NK-92 treated with Interleukin-12 subunit alpha and Interleukin-12 subunit beta, amount 100 ng/mL, for 24 hours (cell line): ENCODE measurements at regions not wholly inside any gene's neighbourhood (a gene's known extent, or its start where the extent isn't known, plus 50 kb on each side); places are given as distances from the start of the nearest gene placed in this dataset.

Source experiments
- DNase-seq: peaks from one replicate; lab custom pipeline; 2025; lab: John Stamatoyannopoulos, UW

- DNase-seq = no peak
Measured at GRCh38 chr11:81756864-81757595, 976.6 kb downstream of the FAM181B start.

DNA sequence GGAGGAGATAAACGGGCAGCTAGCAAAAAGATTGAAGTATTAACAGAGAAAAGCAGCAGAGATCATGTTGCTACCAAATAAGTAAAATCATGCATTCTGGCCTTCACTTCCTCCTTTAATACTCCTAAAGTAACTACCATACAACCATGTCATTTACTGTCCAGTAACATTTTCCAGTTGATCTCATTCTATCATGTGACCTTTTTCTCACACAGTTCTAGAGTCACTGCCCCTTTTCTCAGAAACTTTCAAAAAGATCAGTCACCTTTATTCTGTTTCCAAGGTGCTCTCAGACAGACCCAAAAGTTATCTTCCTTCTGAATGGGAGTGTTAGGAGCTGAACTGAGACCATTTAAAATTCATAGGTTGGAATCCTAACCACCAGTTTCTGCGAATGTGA is 984.4 kb downstream of the FAM181B start:
- DNase-seq = no peak

DNA sequence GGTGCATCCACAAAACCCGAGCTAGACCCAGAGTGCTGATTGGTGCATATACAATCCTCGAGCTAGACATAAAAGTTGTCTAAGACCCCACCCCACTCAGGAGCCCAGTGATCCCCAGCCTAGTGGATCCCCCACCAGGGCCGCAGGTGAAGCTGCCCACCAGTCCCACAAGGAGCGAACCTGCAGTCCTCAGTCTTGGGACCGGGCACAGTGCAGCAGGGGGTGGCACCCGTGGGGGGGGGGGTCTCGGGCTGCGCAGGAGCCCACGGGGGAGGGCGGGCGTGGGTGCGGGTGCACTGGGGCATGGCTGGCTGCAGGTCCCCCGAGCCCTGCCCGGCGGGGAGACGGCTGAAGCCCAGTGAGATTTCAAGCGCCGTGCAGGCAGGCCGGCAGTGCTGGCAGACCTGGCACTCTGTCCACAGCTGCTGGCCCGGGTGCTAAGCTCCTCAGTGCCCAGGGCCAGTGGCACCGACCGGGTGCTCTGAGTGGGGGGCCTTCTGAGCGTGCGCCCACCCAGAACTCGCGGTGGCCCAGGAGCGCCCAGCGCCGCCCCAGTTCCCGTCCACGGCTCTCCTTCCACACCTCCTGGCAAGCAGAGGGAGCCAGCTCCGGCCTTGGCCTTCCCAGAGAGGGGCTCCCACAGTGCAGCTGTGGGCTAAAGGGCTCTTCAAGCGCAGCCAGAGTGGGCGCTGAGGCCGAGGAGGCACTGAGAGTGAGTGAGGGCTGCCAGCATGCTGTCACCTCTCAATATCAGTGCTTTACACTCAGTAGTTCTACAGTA is 989.1 kb downstream of the FAM181B start:
- DNase-seq = no peak

- DNase-seq = no peak
Measured at GRCh38 chr11:81725701-81726100, 1008.0 kb downstream of the FAM181B start.

GRCh38 chr11:81717695-81718094 is 1016.0 kb downstream of the FAM181B start:
- DNase-seq = no peak

DNA sequence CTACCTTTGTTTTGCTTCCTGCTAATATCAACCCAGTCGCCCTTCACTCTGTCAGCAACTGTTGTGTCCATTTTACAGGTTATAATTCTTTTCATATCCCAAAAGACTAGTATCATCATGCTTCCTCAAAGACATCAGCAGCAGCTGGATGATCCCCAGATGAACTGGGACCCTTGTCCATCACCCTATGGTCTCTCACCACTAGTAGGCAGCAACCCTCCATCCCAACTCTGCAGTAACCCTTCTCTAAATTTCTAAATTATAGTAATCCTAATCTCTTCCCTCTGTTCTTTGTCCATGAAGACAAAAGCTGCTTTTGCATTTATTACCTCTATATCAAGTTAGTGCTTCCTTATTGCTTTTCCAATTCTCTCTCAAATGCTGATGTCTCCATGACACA is 1025.8 kb downstream of the FAM181B start:
- DNase-seq = no peak

DNA sequence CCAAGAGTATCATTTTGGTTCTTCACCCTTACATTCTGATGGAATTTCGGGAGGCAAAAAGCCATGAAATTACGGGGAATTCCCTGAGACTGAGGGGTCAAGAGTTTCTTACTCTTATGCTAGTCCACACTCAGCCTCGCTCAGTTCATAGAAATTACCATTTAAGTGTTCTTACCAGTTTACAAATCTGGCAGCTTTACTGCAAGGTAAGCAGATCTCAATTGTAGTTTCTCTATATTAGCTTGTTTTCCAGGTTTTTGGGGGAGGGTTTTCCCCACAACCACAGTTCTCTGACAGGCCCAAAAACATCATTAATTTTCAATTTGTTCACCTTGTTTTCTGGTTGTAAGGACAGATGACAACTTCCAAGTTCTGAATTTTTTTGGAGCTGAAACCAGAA is 1028.4 kb downstream of the FAM181B start:
- no peak for DNase-seq

GRCh38 chr11:81700076-81700475 is 1033.6 kb downstream of the FAM181B start:
- DNase-seq = no peak

GRCh38 chr11:81687057-81687456 is 1046.6 kb downstream of the FAM181B start:
- no peak for DNase-seq

DNA sequence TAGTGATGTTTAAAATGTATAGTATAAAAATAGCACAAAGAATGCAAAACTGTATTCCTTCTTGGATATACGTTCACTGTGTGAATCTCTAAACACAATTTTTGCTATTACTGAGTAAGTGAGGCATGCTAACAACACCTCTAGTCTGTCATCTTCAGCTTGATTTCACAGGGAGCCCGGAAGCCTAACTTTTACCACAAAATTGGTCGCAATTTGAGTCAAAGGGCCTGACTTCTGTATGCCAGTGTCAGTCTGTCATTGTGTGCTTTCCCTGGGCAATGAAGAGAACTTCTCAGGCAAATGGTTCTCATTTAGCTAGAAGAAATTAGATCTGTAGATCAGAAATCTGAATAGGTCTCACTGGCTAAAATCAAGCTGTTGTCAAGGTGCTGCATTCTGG is 1059.5 kb downstream of the FAM181B start:
- no peak for DNase-seq

DNA sequence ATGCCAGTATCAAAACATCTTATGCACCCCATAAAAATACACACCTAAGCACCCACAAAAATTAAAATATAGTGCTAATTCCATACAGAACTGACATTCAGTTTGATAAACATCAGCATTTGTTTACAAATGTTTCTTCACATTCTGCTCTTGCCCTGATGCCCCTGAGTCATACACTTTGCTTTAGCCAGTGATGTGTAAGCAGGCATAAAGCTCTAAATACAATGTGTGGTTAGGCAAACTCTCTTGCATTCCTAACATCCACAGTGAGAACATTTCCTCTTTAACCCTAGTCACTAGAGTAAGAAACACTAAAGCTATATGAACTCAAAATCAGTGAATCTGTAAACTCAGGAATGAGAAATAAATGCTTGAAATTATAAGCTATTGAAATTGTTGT is 1060.7 kb downstream of the FAM181B start:
- no peak for DNase-seq

- DNase-seq = no peak
Measured at GRCh38 chr11:81669935-81670543, 1063.6 kb downstream of the FAM181B start.

GRCh38 chr11:81658722-81659121 is 1074.9 kb downstream of the FAM181B start:
- peak; percentile 4 for DNase-seq

DNA sequence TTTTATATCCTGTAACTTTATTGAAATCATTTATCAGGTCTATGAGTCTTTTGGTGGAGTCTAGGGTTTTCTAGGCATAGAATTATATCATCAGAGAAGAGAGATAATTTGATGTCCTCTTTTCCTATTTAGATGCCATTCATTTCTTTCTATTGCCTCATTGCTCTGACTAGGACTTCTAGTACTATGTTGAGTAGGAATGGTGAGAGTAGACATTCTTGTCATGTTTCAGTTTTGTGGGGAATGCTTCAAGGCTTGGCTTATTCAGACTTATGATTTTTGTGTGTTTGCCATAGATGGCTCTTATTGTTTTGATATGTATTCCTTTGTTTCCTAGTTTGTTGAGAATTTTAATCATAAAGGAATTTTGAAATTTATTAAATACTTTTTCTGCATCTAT is 1078.3 kb downstream of the FAM181B start:
- DNase-seq = no peak

DNA sequence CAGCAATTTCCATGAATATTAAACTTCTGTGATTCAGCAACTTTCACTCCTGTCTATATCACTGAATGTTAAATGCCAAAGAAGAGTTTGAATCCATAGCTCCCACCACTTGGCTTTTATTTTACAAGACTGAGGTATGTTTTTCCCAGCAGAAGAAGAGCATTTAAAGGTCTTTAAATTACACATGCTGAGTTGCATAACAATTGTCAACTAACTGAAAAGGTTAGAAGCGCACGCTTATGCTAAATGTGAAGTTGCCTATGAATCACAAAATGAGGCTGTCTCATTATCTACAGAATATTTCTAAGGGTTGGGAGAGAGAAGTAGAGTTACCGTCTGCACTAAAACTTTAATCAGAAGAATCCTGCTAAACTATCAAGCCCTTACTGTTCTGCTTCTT is 1086.3 kb downstream of the FAM181B start:
- DNase-seq = no peak

GRCh38 chr11:81644239-81644840 is 1089.3 kb downstream of the FAM181B start:
- no peak for DNase-seq

GRCh38 chr11:81634483-81634882 is 1099.2 kb downstream of the FAM181B start:
- no peak for DNase-seq

DNA sequence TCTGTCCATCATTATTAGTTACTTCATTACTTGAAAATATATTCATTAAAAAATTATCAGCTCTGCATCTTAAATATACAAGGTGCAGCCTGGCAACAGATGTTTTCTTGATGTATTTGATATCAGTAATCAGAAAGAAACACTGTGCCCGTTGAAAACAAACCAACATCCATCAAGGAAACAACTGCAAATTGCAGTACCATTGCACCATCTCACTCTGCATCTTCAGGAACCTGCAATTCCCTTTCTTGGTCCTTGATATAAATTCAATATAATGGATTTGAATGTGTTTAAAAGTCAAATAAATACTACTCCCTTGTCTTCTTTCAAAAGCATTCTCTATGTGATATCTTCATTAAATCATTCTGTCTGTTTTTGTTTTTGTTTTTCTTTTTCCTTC is 1131.2 kb downstream of the FAM181B start:
- no peak for DNase-seq

- no peak for DNase-seq
Measured at GRCh38 chr11:81596704-81597103, 1137.0 kb downstream of the FAM181B start.

GRCh38 chr11:81585390-81585933 is 1148.2 kb downstream of the FAM181B start:
- no peak for DNase-seq

DNA sequence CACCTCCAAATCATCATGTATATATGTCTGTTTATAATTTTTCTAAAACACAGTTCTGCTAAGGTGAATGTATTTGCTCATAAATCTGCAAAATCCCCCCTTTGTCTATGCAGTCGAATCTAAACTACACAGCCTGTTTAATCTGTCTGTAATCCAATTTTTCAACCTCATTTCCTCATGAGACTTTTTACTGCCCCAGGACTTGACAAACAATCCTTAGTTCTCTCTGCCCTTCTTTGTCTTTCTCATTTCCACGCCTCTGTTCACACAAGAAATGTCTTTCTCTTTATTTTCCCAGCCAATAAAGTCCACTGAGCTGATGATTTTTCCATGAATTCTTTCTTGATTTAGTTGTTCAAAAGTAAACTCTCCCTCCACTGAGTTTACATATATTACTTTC is 1154.3 kb downstream of the FAM181B start:
- no peak for DNase-seq

DNA sequence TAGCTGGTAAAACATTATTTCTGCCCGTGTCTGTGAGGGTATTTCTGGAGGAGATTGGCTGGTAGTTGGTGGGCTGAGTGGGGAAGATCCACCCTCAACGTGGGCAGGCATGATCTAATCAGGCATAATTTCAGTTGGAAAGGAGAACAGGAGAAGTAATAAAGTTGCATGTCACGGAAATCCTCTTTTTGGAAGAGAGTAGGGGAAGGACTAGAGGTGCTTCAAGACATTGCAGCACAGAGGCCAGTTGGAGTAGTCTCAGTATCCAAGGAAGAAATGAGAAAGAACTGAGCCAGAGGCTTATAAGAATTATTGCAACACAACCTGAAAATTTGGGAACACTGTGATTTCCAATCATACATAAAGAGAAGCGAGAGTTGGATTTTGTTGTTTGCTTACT is 1155.1 kb downstream of the FAM181B start:
- DNase-seq = no peak
